ENCODE measurements at regions not wholly inside any gene's neighbourhood (a gene's known extent, or its start where the extent isn't known, plus 50 kb on each side); places are given as distances from the start of the nearest gene placed in this dataset.

DNA sequence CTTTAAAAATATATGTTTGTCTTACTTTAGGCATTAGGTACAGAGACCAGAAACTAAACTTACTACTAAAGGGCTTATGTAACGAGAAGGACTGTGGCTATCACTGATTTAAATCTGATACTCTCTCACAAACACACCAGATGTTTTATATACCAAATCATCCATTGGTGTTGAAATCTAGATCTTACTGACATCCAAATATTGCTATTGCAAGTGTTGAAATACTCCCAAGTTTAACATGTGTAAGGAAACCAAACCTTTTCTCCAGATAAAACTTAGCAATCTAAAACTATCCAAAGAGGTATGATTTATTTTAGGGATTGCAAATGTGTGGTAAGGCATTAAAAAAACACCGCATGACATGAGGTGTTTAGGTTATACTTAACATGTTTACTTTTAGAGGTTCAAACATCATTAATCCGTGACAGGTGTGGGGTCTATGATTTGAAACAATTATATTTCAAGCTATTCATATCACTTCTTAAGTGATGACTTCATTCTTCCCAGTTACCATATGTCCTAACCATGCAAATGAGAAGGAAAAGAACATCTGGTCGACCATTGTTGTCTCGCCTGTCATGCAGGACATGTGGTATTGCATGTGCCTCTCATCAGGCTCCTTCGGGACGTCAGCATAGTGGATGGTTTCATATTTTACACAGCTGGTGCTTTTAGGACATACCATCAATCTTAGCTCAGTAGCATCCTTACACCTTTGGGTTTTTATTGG is 168.3 kb upstream of the SPACA1 start:
- ATAC-seq, result no peak
- H3K27me3 Mint-ChIP-seq, result peaks cover 22% of the 10 kb centered on the region
- no peaks in the 10 kb centered on the region for H3K36me3 Mint-ChIP-seq (ENCODE audit: low read depth)
- H3K9me3 Mint-ChIP-seq, result no peaks in the 10 kb centered on the region
- TF ChIP-seq, protein P1, sequence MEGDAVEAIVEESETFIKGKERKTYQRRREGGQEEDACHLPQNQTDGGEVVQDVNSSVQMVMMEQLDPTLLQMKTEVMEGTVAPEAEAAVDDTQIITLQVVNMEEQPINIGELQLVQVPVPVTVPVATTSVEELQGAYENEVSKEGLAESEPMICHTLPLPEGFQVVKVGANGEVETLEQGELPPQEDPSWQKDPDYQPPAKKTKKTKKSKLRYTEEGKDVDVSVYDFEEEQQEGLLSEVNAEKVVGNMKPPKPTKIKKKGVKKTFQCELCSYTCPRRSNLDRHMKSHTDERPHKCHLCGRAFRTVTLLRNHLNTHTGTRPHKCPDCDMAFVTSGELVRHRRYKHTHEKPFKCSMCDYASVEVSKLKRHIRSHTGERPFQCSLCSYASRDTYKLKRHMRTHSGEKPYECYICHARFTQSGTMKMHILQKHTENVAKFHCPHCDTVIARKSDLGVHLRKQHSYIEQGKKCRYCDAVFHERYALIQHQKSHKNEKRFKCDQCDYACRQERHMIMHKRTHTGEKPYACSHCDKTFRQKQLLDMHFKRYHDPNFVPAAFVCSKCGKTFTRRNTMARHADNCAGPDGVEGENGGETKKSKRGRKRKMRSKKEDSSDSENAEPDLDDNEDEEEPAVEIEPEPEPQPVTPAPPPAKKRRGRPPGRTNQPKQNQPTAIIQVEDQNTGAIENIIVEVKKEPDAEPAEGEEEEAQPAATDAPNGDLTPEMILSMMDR (IDR thresholded peaks at IDR 0.05), result no peak
- H3K4me3 Mint-ChIP-seq, result no peak overlapping the region
- ChIA-PET CTCF (interaction anchor here (1.5 kb wide), 1 partner anchor 8 kb away, joined by 4 read pairs; no protein-coding TSS in a partner anchor), POLR2A (no interaction called here)
- no peak for DNase-seq
- intact Hi-C loops (cut with micrococcal nuclease), result no loop called here
- H3K4me1 Mint-ChIP-seq (ENCODE audit: low read depth), result peaks cover 7% of the 10 kb centered on the region
- no peak overlapping the region for H3K27ac Mint-ChIP-seq

DNA sequence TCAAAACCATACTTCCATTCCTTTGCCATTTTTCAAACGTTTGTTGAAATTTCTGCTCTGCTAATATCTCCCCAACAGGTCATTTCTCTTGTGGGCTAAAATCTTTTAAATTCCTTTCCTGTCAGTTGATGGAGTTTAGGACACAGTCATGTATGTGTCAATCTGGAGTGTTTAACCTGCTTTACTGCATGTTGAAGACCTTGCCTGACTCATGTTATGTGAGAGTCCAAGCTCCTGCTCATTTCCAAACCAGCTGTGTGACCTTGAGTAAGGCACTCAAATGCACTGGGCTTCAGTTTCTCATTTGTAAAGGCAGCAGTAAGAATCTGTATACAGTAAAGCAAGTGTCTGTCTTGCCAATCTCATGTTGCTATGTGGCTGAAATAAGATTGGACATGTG is 171.9 kb upstream of the SPACA1 start:
- peaks cover 21% of the 10 kb centered on the region for H3K27me3 Mint-ChIP-seq
- DNase-seq, result no peak

DNA sequence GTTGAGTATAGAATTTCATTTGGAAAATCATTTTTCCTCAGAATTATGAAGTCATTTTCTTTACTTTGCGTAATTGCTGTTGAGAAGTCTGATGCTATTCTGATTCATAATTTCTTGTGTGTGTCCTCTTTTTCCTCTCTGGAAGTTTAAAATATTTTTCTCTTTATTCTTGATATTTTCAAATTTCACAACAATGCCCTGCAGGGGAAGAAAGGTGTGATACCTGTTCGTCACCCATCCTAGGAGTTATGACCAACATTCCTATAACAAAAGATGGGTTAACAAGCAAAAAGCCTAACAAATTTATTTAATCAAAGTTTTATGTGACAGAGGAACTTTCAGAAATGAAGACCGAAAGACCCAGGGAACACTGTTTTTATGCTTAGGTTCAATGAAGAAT is 171.5 kb upstream of the AKIRIN2 start:
- POLR2A ChIA-PET, result no interaction called here
- DNase-seq, result no peak
- no peaks in the 10 kb centered on the region for H3K9me3 Mint-ChIP-seq
- no peaks in the 10 kb centered on the region for H3K36me3 Mint-ChIP-seq (ENCODE audit: low read depth)
- no peaks in the 10 kb centered on the region for H3K4me1 Mint-ChIP-seq (ENCODE audit: low read depth)
- TF ChIP-seq, protein P1 (IDR thresholded peaks at IDR 0.05), result no peak
- intact Hi-C loops (cut with micrococcal nuclease), result no loop called here
- no peak overlapping the region for H3K27ac Mint-ChIP-seq
- ATAC-seq, result no peak
- no peak overlapping the region for H3K4me3 Mint-ChIP-seq
- CTCF ChIA-PET, result no interaction called here
- H3K27me3 Mint-ChIP-seq, result peaks cover 16% of the 10 kb centered on the region

More for the DNA sequence above, 171.9 kb upstream of the SPACA1 start:
- H3K4me1 Mint-ChIP-seq (ENCODE audit: low read depth), result no peaks in the 10 kb centered on the region
- H3K27ac Mint-ChIP-seq, result no peak overlapping the region
- POLR2A ChIA-PET, result interaction anchor here (0.7 kb wide), 1 partner anchor 22 kb away, joined by 3 read pairs; no protein-coding TSS in a partner anchor
- intact Hi-C loops (cut with micrococcal nuclease), result no loop called here
- TF ChIP-seq, protein P1 (IDR thresholded peaks at IDR 0.05), result no peak
- no peak for ATAC-seq
- no peaks in the 10 kb centered on the region for H3K9me3 Mint-ChIP-seq
- no peak overlapping the region for H3K4me3 Mint-ChIP-seq
- no peaks in the 10 kb centered on the region for H3K36me3 Mint-ChIP-seq (ENCODE audit: low read depth)
- CTCF ChIA-PET, result no interaction called here

DNA sequence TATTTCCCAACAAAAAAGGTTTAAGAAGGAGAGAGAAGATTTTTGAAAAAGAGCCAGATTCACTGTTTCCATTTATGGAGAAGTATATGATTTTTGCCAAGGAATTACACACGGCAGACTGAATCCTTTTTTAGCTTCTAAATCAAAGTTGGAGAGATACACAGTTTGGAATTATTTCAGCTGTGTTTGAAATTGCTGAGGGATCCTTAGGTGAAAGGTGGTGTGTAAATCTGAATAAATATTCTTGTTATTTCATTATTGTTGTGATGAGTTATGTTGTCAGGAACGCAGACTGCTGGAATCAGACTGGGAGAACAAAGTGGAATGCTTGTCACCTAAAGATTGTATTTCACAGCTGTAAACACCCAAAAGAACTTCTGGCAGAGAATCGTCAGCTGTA is 168.5 kb upstream of the AKIRIN2 start:
- ChIA-PET CTCF (interaction anchor here (1.3 kb wide), 1 partner anchor 9 kb away, joined by 4 read pairs; no protein-coding TSS in a partner anchor), POLR2A (no interaction called here)
- no peak for ATAC-seq
- intact Hi-C loops (cut with micrococcal nuclease), result no loop called here
- TF ChIP-seq, protein P1 (IDR thresholded peaks at IDR 0.05), result no peak
- Mint-ChIP-seq H3K4me1 (ENCODE audit: low read depth) (no peaks in the 10 kb centered on the region), H3K27me3 (peaks cover 7% of the 10 kb centered on the region), H3K4me3 (no peak overlapping the region), H3K36me3 (ENCODE audit: low read depth) (no peaks in the 10 kb centered on the region), H3K27ac (no peak overlapping the region), H3K9me3 (no peaks in the 10 kb centered on the region)
- DNase-seq, result no peak

DNA sequence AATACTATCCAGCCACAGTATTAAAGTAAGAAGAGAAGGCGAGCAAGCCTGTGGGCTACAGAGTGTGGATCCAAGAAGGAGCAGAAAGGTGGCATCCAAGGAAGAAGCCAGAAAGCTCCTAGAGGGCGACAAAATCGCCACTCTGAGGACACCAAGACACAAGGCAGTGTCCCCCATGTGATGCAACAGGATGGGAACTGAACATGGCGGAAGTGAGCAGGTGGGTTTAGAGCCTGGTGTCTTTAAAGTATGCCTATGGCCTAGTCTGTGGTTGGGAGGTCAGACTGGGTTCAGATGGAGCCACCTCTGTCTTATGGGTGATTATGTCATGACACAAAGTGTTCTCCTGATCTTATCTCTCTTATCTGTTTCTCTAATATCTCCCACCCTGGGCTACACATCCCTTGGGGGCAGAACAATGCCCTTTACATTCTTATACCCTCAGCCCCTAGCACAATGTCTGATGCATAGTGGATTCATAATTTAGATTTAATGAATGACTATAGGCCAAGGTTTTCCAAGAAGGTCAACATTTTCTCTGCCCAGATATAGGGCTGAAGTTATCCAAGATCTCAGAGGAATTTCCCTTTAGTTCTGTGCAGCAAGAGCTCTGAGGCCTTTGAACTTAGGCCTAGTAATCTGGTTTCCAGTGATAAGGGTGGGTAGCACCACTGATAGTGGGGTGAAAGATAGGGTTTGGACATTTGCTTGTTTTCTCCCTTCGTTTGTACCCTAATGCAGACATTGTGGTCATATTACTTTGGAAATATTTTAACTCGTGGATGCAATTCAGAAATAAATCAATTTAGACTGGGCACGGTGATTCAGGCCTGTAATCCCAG is 167.3 kb upstream of the AKIRIN2 start:
- POLR2A ChIA-PET, result no interaction called here
- CTCF ChIA-PET, result no interaction called here
- ATAC-seq, result no peak

More for the DNA sequence above, 167.3 kb upstream of the AKIRIN2 start:
- DNase-seq, result no peak
- H3K36me3 Mint-ChIP-seq (ENCODE audit: low read depth), result no peaks in the 10 kb centered on the region
- H3K27me3 Mint-ChIP-seq, result peaks cover 7% of the 10 kb centered on the region
- intact Hi-C loops (cut with micrococcal nuclease), result no loop called here
- no peak overlapping the region for H3K4me3 Mint-ChIP-seq
- no peaks in the 10 kb centered on the region for H3K4me1 Mint-ChIP-seq (ENCODE audit: low read depth)
- no peak overlapping the region for H3K27ac Mint-ChIP-seq
- H3K9me3 Mint-ChIP-seq, result no peaks in the 10 kb centered on the region
- TF ChIP-seq, protein P1 (IDR thresholded peaks at IDR 0.05), result no peak
